ENCODE measurements at regions not wholly inside any gene's neighbourhood (a gene's known extent, or its start where the extent isn't known, plus 50 kb on each side); places are given as distances from the start of the nearest gene placed in this dataset.

DNA sequence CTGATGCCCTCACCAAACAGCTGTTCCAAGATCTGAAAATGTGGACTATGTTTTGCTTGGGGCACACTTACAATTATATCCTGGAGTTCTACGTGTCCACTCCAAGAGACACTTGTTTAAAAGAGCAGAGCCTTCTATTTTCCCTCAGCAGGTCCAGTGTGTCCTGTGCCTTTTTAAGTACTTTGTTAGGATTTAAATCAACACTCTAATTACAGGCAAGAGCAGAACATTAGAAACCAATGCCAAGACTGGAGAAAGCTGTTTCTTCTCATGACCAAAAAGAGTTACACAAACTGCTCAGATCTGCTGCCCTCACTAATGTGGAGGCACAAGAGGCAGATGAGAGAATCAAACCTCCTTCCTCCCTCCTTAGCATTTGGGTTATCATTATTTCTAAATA is 452.9 kb downstream of the LMO4 start:
- DNase-seq (ENCODE audit: low read depth) = no peak
- H3K4me3 ChIP-seq (ENCODE audit: low read depth, low read length) = no peak overlapping the region
- TF ChIP-seq CTCF (IDR thresholded peaks at IDR 0.05; ENCODE audit: insufficient read depth, low read length) = no peak

GRCh38 chr1:87783315-87783714 is 454.6 kb downstream of the LMO4 start:
- TF ChIP-seq CTCF (IDR thresholded peaks at IDR 0.05; ENCODE audit: insufficient read depth, low read length) = no peak
- H3K4me3 ChIP-seq (ENCODE audit: low read depth, low read length) = no peak overlapping the region
- no peak for DNase-seq (ENCODE audit: low read depth)

GRCh38 chr1:87785386-87785785 is 456.7 kb downstream of the LMO4 start:
- H3K4me3 ChIP-seq (ENCODE audit: low read depth, low read length) = no peak overlapping the region
- DNase-seq (ENCODE audit: low read depth) = no peak
- TF ChIP-seq CTCF (IDR thresholded peaks at IDR 0.05; ENCODE audit: insufficient read depth, low read length) = no peak

GRCh38 chr1:87786229-87786628 is 457.5 kb downstream of the LMO4 start:
- TF ChIP-seq CTCF (IDR thresholded peaks at IDR 0.05; ENCODE audit: insufficient read depth, low read length) = no peak
- no peak for DNase-seq (ENCODE audit: low read depth)
- no peak overlapping the region for H3K4me3 ChIP-seq (ENCODE audit: low read depth, low read length)

DNA sequence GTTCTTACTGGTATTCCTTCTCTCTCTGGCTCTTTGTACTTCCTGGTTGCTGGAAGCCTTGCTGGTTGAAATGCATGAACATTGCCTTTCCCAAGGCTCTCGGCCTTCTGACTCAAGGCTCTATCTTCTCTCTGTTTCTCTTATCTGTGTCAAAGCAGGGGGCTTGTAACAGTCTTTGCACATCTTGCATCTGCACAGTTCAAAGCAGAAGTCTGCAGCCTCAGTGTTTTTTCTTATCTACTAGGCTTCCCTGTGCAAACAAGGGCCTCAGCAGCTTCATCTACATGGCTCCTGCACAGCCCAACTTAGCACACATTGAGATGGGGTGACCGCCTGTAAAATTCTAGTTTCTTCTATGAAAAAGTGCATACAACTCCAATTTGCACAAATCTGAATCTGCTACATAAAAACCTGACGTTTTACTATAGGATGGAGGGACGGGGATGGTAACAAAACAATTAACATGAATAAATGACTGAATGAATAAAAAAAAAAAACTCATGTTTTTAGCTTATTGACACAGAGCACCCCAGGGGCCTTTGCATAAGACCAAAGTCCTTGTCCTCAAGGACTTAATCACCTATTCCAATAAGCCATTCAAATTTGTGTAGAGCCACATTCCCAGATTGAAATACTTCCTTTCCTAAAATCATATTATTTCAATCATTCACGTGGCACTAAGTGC is 458.3 kb downstream of the LMO4 start:
- no peak overlapping the region for H3K4me3 ChIP-seq (ENCODE audit: low read depth, low read length)
- no peak for DNase-seq (ENCODE audit: low read depth)
- TF ChIP-seq CTCF (IDR thresholded peaks at IDR 0.05; ENCODE audit: insufficient read depth, low read length) = no peak

GRCh38 chr1:87787551-87787950 is 458.9 kb downstream of the LMO4 start:
- DNase-seq (ENCODE audit: low read depth) = no peak
- no peak for TF ChIP-seq CTCF (IDR thresholded peaks at IDR 0.05; ENCODE audit: insufficient read depth, low read length)
- H3K4me3 ChIP-seq (ENCODE audit: low read depth, low read length) = no peak overlapping the region

GRCh38 chr1:87790756-87791155 is 462.1 kb downstream of the LMO4 start:
- no peak for TF ChIP-seq CTCF (IDR thresholded peaks at IDR 0.05; ENCODE audit: insufficient read depth, low read length)
- no peak for DNase-seq (ENCODE audit: low read depth)
- no peak overlapping the region for H3K4me3 ChIP-seq (ENCODE audit: low read depth, low read length)
